COR-L47 (cell line): ENCODE measurements at regions not wholly inside any gene's neighbourhood (a gene's known extent, or its start where the extent isn't known, plus 50 kb on each side); places are given as distances from the start of the nearest gene placed in this dataset.

Experiments
- DNase-seq: peaks from one replicate; lab custom pipeline; 2025; lab: John Stamatoyannopoulos, UW

DNA sequence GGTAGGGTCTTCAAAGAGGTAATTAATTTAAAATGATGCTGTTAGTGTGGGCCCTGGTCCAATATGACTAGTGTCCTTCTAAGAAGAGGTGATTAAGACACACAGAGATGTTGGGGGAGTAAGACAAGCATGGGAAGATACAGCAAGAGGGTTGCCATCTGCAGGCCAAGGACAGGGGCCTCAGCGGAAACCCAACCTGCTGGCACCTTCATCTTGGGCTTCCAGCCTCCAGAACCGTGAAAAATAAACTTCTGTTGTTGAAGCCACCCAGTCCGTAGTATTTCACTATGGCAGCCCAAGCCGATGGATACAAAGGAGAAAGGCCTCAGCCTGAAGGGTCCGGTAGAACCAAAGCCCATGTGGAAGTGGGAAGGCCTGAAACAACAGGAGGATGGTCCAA, 161.7 kb upstream of the UBE2E1 start:
- DNase-seq: no peak

GRCh38 chr3:23644676-23645075, 161.1 kb upstream of the UBE2E1 start:
- DNase-seq: no peak

DNA sequence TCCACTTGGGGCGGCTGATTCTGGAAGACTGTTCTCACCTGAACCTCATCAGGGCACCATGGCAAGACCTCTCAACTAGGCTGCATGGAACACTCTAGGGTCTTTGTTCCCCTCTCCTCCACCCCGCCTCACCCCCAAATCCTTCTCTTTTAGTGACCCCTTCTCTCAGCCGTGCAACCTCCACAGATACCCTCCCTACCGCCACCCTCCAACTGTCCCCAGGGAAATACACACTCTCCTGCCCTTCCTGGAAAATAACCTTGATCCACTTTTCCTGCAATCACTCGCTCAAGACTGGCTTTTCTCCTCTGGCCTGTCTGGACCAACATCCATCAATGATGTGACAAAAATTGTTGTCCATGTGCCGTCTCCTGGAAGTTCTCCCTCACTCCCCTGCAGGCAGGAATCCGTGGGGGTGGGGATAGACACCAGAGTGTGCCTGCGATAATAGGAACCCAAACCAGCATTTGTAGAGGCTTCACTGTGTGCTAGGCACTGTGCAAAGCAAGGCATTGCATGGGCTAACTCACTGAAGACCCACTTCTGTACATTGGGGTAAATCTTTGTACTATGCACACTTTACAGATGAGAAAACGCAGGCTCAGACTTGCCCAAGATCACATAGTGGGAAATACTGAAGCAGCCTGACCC, 160.1 kb upstream of the UBE2E1 start:
- no peak for DNase-seq

GRCh38 chr3:23646184-23646920, 159.4 kb upstream of the UBE2E1 start:
- no peak for DNase-seq

DNA sequence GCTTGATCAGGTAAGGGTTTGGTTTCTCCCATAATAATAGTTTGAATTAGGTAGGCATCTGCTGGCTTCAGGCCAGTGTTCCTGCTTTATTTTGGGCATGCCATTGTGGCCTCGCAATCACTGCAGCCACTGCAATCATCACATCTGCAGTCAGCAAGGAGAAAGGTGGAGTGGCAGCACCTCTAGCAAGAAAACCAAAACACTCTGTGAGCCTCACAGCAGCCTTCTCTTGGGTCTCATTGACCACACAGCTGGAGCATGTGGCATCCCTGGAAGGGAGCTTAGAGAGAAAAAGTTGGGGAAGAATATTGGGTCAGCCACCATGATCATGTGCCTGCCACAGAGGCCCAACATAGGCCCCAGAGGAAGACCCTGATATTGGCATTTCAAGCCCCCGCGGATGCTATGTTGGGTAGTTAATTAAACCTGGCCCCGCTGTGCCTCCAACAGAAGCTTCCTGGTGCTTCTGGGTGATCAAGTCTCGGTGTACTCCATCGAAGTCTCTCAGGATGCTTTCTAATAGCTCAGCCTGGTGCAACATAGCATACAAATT, 158.0 kb upstream of the UBE2E1 start:
- peak; percentile 33 for DNase-seq

GRCh38 chr3:23648326-23648995, 157.3 kb upstream of the UBE2E1 start:
- no peak for DNase-seq

DNA sequence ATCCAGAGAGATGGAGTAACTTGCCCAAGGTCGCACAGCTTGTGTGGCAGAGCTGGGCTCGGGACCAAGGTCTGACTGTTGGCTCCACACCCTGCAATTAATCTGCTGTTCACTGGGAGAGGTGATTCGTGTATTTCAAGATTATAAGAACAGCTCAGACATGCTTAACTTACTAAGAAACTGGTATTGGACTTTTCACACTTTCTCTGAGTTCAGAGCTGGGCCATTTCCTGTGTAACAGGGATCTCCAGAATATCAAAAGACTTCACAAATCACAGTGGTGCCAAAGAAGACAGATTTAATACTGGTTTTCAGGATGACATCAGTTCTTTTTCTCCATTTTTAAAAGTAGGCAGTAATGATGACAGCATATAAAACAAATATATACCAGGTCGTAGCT, 156.8 kb upstream of the UBE2E1 start:
- DNase-seq: no peak

DNA sequence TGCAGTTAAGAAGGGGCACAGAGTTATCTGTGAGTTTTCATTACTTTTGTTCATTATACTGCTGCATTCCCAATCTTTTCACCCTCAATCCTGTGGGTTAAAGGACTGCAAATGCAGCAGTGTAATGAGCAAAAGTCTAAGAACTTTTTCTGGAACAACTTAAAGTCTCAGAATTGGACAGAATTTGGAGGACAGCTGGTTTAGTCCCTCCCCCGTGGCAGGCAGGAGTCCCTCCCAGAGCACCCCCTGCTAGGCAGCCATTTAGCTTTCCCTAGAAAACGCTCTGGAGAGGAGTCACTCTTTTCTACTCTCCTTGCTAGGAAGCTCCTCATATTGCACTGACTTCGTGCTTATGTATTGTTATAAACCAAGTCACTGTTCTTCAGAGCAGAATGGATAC, 156.3 kb upstream of the UBE2E1 start:
- no peak for DNase-seq

DNA sequence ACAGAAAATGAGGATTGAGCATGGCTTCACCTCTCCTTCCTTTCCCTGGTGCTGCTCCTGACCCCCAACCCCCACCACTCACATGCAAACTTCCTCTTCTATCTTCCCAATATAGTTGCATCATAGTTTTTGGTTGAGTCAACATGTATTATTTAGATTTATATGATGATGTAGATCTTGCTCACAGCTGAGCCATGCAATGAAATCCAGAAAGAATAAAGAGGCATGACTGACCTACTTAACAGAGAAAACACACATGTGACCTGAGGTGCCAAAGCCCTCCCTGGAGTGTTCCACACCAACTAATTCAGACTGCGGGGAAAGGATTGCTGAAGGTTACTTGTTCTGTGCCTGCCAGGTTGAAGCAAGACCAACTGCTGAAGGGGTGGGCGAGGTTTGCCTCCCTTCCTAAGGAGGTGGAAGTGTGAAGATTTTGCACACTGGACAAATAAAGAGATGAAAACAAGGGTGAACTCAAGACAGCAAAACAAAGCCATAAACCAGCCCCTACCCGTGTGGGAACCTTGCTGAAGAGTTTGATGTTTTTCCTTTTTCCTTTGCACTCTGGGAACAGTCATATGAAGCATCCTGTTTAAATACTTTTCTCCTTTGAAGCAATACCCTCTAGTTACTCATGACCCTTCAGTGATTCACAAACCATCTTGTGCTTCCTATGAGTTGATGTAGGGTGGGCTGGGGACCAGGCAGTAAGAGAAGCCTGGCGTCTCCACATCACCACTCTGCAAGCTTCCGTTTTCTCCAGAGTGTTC, 155.2 kb upstream of the UBE2E1 start:
- no peak for DNase-seq

DNA sequence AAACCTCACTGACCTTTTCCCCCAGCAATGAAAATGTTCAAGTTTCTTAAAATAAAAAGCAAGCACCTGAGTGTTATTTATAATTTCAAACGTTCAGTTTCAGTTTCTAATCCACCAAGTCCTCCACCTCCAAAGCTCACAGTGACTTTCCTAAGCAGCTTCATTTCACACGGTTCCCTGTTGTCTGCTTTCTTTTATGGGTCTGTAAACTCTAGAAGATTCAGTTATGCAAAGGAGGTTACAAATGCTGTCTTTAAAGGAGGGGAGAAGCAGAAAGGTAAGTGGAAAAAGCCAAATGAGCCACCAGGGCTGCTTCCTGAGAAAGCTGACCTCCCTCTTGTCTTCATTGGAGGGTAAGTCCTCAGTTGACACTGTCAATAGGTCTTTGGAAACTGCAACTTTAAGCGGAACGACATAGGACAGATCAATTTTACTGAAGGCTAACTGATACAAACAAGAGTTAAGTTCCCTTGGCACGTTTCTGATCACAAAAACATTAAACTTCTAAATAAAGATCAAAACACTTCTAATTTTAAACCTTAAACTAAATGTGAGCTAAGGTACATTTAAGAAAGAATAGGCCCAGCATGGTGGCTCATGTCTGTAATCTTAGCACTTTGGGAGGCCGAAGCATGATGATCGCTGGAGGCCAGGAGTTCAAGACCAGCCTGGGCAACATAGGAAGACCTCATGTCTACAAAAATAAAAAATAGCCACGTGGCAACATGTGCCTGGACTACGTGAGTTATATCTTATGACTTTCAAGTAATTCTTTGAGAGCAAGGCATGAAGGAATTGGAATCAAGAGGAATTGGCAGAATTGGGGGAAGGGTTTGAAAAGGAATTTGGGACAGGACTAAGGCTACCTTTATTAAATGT, 151.9 kb upstream of the UBE2E1 start:
- DNase-seq: no peak

DNA sequence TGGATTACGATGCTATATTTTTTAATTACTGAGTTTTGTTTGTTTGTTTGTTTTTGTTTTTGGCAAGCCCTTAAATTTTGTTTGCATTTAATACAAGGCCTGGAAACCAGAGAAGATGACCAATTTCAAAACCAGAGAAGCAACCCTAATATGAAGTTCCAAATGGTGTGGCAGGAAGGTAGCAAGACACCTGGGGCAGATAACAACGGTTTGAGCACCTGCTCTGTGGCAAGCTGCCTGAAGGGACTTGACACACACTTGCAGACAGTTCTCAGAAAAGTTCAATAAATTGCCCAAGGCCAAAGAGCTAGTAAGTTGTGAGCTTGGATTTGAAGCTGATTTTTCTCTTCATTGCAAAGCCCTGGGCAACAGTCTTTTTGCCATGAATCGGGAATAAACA, 151.2 kb upstream of the UBE2E1 start:
- no peak for DNase-seq

DNA sequence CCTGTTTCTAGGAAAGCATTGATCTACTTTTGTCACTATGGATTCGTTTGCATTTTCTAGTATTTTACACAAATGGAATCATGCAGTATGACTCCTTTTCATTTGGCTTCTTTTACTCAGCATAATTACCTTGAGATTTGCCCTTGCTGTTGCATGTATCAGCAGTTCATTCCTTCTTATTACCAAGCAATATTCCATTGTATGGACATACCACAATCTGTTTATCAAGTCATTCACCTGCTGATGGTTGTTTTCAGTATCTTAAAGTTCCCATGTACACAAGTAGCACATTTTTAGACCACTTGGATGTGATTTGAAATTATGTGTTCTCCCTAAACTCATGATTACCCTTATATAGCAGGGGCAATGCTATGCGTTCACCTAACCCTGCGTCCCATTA, 150.0 kb upstream of the UBE2E1 start:
- DNase-seq: no peak

DNA sequence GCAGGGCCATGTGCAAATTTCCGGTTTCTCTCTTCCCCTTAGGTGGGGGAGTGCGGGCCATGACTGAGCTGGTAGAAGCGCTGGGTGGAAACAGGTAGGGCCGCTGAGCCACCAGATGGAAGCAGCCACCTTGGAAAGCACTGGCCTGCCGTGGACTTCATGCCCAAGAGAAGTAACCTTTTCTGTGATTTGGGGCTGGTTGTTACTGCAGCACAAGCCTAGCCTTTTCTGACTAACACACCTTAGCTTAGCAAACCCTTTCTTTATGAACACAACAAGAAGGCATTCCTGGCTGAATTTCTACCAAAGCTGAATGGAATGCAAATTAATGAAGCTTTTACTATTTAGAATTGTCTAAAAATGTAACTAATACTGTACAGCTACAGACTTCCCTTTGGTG, 149.6 kb upstream of the UBE2E1 start:
- no peak for DNase-seq

DNA sequence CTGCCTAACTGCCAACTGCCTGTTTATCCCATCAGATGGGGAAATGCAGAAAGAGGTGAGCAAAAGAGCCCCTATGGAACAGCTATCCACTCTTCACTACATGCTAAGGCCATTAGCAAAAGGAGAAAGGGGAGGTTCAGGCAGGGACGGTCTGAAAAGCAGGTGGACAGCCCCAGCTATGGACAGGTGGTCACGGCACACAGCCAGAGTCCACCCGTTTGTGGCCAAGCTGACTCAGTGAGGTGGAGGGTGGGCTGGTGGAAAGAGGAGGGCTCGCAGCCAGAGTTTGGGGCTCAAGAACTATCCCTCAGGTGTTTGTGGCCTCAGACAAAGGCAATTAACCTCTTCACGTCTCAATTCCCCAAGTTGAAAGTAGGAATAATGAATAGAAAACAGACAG, 148.9 kb upstream of the UBE2E1 start:
- no peak for DNase-seq

DNA sequence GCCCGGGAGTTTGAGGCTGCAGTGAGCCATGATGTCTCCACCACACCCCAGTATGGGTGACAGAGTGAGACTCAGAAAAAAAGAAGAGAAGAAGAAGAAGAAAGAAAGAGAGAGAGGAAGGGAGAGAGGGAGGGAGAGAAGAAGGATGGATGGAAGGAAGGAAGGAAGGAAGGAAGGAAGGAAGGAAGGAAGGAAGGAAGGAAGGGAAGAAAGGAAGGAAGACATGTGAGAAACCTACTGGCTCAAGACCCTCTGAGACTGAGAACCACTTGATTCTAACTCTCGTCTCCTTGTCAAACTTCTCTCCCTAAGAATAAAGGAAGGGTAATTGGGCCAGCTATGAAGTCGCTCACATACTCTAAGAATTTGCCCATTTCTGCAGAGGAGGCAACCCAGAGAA, 148.1 kb upstream of the UBE2E1 start:
- DNase-seq: no peak

DNA sequence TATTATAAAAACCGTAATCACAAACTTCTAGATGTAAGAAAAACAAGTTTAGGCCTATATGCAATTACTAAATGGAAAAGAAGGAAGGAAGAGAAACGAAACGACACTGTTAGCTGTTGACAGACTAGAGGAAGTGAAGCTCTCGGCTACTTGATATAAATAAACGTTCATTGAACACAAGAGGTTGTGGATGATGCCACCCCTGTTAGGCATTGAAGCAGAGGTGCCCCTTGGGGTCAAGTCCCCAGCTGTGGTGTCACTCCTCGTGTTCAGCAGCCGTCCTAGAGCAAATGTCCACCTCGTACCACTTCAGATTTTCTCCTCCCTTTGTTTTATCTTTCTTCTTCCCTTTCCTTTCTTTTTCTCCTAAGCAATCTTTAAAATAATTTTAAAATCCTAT, 146.5 kb upstream of the UBE2E1 start:
- DNase-seq: no peak

GRCh38 chr3:23659840-23660430, 145.8 kb upstream of the UBE2E1 start:
- no peak for DNase-seq

- DNase-seq: no peak
Observed at GRCh38 chr3:23662079-23662617, 143.6 kb upstream of the UBE2E1 start.

DNA sequence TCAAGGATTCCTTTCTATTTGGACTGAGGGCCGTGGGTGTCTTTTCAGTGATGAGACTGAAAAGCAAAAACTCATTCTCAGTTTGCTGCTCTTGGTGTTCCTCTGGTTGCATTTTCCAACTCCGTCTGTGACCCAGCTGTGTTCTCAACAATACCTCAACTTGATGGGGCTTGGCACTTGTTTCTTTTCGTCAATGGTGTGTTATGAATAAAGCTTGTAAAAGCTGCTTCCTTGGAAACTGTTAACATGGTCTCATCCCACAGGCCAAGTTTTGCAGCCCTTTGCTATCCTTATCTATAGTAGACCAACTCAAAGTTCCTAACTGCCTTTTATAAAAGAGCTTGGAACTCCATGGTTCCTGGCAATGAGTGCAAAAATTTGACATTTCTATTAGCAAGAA, 142.5 kb upstream of the UBE2E1 start:
- DNase-seq: no peak

- no peak for DNase-seq
Observed at GRCh38 chr3:23663661-23664186, 142.0 kb upstream of the UBE2E1 start.
